T-helper 17 cell (primary cell): ENCODE measurements at regions not wholly inside any gene's neighbourhood (a gene's known extent, or its start where the extent isn't known, plus 50 kb on each side); places are given as distances from the start of the nearest gene placed in this dataset.

Source experiments
- ATAC-seq: fragments of 150-1000 bp; cut with Tn5 transposase; 2 replicates; pipeline ENCODE4 v1.10.0; 2021; ENCODE audit warnings: mild to moderate bottlenecking, moderate library complexity
- DNase-seq, 3 donors: peaks; one replicate each; pipeline versions ENCODE4 v3.0.0 to v3.0.0-alpha.2; 2020 to 2021
- H3K9me3 ChIP-seq: one replicate; pipeline ENCODE4 v1.7.0; 2013; ENCODE audit warnings: low read length, mild to moderate bottlenecking; ENCODE audit not compliant: control insufficient read depth, poor library complexity, severe bottlenecking
- H3K27ac Mint-ChIP-seq: one replicate; pipeline ENCODE4 v1.8.0; 2022; ENCODE audit warnings: mild to moderate bottlenecking, moderate library complexity, mixed read lengths
- H3K27me3 Mint-ChIP-seq: one replicate; pipeline ENCODE4 v1.8.0; 2022; ENCODE audit warnings: mixed read lengths
- H3K36me3 Mint-ChIP-seq: one replicate; pipeline ENCODE4 v1.8.0; 2022; ENCODE audit warnings: low read depth, mixed read lengths
- H3K4me1 Mint-ChIP-seq: one replicate; pipeline ENCODE4 v1.8.0; 2022; ENCODE audit warnings: mild to moderate bottlenecking, mixed read lengths
- H3K4me3 Mint-ChIP-seq: one replicate; pipeline ENCODE4 v1.8.0; 2022; ENCODE audit warnings: mild to moderate bottlenecking, moderate library complexity, mixed read lengths

DNA sequence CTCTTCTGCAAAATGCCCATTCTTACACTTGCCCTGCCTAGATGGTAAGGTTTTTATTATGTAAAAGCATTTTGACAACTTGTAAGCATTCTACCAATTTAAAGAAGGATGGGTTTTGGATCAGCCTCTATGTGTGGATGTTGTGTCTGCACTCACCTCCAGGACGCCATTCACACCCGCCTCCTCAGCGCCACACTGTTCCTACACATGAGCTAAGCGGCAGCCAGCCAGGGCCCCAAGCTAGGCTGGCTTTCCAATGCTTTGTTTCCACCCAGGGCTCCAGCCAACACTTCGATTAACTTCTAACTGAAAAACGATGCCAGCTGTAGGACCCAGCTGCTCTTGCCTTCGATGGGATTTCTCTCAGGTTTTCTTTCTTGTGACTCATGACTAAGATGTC lies 73.3 kb upstream of the FZD7 start:
- Mint-ChIP-seq H3K27me3 (peaks cover 19% of the 10 kb centered on the region), H3K27ac (no peak overlapping the region), H3K36me3 (no peaks in the 10 kb centered on the region), H3K4me3 (no peak overlapping the region), H3K4me1 (peaks cover 5% of the 10 kb centered on the region)
- DNase-seq (no peak), ATAC-seq (no peak)
- H3K9me3 ChIP-seq: no peaks in the 10 kb centered on the region

GRCh38 chr2:201961401-201961800 lies 72.3 kb upstream of the FZD7 start:
- Mint-ChIP-seq H3K36me3 (no peaks in the 10 kb centered on the region), H3K27me3 (peaks cover 10% of the 10 kb centered on the region), H3K4me1 (peaks cover 5% of the 10 kb centered on the region), H3K4me3 (no peak overlapping the region), H3K27ac (no peak overlapping the region)
- ATAC-seq: no peak
- DNase-seq: no peak
- H3K9me3 ChIP-seq: no peaks in the 10 kb centered on the region

- DNase-seq (no peak), ATAC-seq (no peak)
- Mint-ChIP-seq H3K27ac (no peak overlapping the region), H3K27me3 (peaks cover 10% of the 10 kb centered on the region), H3K36me3 (no peaks in the 10 kb centered on the region), H3K4me1 (peaks cover 5% of the 10 kb centered on the region), H3K4me3 (no peak overlapping the region)
- H3K9me3 ChIP-seq: no peaks in the 10 kb centered on the region
These were observed 70.7 kb upstream of the FZD7 start for GRCh38 chr2:201962774-201963562.

DNA sequence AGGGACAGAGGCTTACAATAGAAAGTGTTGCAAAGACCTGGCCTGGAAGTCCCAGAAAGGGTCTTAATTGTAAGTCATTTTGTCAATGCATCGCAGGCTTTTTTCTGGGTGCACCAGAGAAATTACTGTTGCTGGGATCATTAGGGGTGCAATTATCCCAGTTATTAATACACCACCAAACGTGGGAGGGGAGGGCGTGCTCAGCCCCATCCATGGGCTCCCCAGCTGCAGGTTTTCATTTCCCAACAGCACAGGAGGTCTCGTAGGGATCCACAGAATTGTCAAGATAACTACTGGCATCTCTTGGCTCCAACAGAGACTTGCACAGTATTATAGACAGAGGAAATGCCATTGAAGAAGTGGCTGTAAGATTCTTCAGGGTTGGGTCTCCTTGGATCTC lies 69.6 kb upstream of the FZD7 start:
- Mint-ChIP-seq H3K27me3 (peaks cover 9% of the 10 kb centered on the region), H3K4me3 (no peak overlapping the region), H3K4me1 (peaks cover 5% of the 10 kb centered on the region), H3K36me3 (no peaks in the 10 kb centered on the region), H3K27ac (peak overlapping the region; percentile 49)
- ATAC-seq (no peak), DNase-seq (no peak)
- H3K9me3 ChIP-seq: no peaks in the 10 kb centered on the region

- Mint-ChIP-seq H3K4me3 (peak overlapping the region; percentile 36), H3K27me3 (peaks cover 13% of the 10 kb centered on the region), H3K4me1 (peaks cover 5% of the 10 kb centered on the region), H3K36me3 (no peaks in the 10 kb centered on the region), H3K27ac (peak overlapping the region; percentile 49)
- peak; percentile 74 for ATAC-seq
- H3K9me3 ChIP-seq: no peaks in the 10 kb centered on the region
- DNase-seq: peak in 1 of 3 donors; percentile 9
These were observed 68.9 kb upstream of the FZD7 start for GRCh38 chr2:201964631-201965206.

DNA sequence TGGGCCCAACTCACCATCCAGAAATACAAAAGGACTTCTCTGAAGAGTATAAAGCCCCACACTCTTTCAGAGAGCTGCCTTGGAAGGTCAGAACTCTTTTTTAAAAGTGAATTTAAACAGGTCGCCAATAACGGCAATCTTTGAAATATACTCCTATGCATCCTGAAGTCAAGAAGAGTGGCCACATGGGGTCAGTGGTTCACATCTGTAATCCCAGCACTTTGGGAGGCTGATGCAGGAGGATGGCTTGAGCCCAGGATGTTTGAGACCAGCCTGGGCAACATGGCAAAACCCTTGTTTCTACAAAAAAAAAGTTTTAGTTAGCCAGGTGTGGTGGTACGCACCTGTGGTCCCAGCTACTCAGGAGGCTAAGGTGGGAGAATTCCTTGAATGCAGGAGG lies 68.1 kb upstream of the FZD7 start:
- H3K4me1 Mint-ChIP-seq: peaks cover 5% of the 10 kb centered on the region
- no peak overlapping the region for H3K4me3 Mint-ChIP-seq
- DNase-seq (no peak), ATAC-seq (no peak)
- H3K27ac Mint-ChIP-seq: no peak overlapping the region
- no peaks in the 10 kb centered on the region for H3K9me3 ChIP-seq
- peaks cover 9% of the 10 kb centered on the region for H3K27me3 Mint-ChIP-seq
- no peaks in the 10 kb centered on the region for H3K36me3 Mint-ChIP-seq

DNA sequence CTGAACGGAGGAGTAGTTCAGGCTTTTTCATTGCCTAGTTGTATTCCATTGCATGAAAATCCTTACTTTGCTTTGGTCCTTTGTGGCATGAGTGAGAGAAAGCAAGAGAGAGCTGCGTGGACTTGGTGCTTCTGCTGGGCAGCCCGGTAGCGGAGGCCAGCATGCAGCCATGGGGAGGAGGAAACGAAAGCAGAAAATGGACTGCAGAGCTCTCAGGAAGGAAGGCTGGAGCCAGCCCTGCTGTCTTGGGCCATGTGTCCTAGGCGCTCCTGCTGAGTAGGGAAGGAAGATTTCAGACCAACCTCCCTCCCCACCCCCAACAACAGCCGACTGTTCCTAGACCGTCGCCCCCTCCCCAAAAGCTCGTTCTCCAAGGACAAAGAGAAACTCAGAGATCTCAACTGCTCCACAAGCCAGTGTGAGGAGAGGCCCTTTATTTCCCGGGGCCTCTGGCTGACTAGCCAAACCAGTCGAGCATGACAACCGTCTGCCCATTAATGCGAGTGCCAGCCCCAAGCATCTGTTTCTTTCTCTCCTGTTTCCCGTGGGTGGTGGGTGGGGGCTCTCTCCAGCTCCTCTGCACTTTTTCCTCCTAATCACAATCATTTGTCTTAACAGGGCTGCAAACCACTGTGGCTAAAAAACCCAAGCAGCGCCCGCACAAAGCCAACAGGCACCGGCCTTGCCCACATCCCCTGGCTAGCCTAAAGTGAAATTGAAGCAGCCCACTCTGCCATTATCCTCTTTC lies 66.8 kb upstream of the FZD7 start:
- H3K36me3 Mint-ChIP-seq: no peaks in the 10 kb centered on the region
- peaks cover 5% of the 10 kb centered on the region for H3K4me1 Mint-ChIP-seq
- H3K4me3 Mint-ChIP-seq: no peak overlapping the region
- no peaks in the 10 kb centered on the region for H3K9me3 ChIP-seq
- H3K27ac Mint-ChIP-seq: no peak overlapping the region
- H3K27me3 Mint-ChIP-seq: peaks cover 9% of the 10 kb centered on the region
- no peak for DNase-seq
- no peak for ATAC-seq

GRCh38 chr2:201968050-201968449 lies 65.6 kb upstream of the FZD7 start:
- ATAC-seq (no peak), DNase-seq (no peak)
- H3K36me3 Mint-ChIP-seq: no peaks in the 10 kb centered on the region
- H3K9me3 ChIP-seq: no peaks in the 10 kb centered on the region
- H3K4me3 Mint-ChIP-seq: no peak overlapping the region
- peaks cover 5% of the 10 kb centered on the region for H3K4me1 Mint-ChIP-seq
- H3K27ac Mint-ChIP-seq: no peak overlapping the region
- peaks cover 15% of the 10 kb centered on the region for H3K27me3 Mint-ChIP-seq

- H3K4me1 Mint-ChIP-seq: peaks cover 5% of the 10 kb centered on the region
- H3K4me3 Mint-ChIP-seq: no peak overlapping the region
- no peak for DNase-seq
- H3K9me3 ChIP-seq: no peaks in the 10 kb centered on the region
- ATAC-seq: no peak
- peaks cover 15% of the 10 kb centered on the region for H3K27me3 Mint-ChIP-seq
- no peak overlapping the region for H3K27ac Mint-ChIP-seq
- no peaks in the 10 kb centered on the region for H3K36me3 Mint-ChIP-seq
These were observed 65.2 kb upstream of the FZD7 start for GRCh38 chr2:201968476-201968875.

DNA sequence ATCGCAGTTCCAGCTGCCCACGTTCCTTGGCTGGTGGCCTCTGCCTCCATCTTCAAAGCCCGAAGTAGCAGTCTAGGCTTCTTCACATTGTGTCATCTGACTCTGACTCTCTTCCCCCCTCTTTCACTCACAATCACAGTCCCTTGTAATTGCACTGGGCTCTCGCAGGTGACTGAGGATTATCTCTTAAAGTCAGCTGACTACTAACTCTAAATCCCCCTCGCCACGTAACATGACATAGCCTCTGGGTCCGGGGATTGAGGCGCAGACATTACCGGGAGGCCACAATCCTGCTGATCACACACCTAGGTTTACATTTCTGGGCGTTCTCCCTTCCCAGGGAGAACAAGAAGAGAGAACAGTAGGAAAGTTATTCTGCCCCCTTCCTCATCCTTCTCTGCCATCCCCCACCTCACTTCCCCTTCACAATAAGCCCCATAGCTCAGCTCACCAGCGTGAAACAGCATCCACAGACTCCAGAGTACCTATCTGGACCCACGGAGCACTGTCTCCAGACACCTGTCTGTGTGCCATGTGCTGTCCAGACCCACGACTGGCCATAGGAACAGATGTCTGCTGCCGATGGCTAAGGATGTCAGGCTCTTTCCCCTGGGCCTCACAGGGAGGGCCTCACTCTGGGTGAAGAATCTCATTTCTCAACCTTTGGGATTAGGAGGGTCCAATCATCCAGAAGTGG lies 64.3 kb upstream of the FZD7 start:
- Mint-ChIP-seq H3K27ac (no peak overlapping the region), H3K4me1 (peaks cover 3% of the 10 kb centered on the region), H3K27me3 (peaks cover 15% of the 10 kb centered on the region), H3K4me3 (no peak overlapping the region), H3K36me3 (no peaks in the 10 kb centered on the region)
- ATAC-seq: no peak
- no peaks in the 10 kb centered on the region for H3K9me3 ChIP-seq
- DNase-seq: no peak

- H3K36me3 Mint-ChIP-seq: no peaks in the 10 kb centered on the region
- H3K4me3 Mint-ChIP-seq: no peak overlapping the region
- ATAC-seq (no peak), DNase-seq (no peak)
- H3K9me3 ChIP-seq: no peaks in the 10 kb centered on the region
- H3K27ac Mint-ChIP-seq: no peak overlapping the region
- peaks cover 20% of the 10 kb centered on the region for H3K27me3 Mint-ChIP-seq
- H3K4me1 Mint-ChIP-seq: no peaks in the 10 kb centered on the region
These were observed 63.5 kb upstream of the FZD7 start for GRCh38 chr2:201969938-201970785.

- no peak for ATAC-seq
- H3K4me1 Mint-ChIP-seq: no peaks in the 10 kb centered on the region
These were observed 62.9 kb upstream of the FZD7 start for GRCh38 chr2:201970786-201971108.

More at GRCh38 chr2:201970786-201971108, 62.9 kb upstream of the FZD7 start:
- no peak for DNase-seq
- H3K4me3 Mint-ChIP-seq: no peak overlapping the region
- peaks cover 20% of the 10 kb centered on the region for H3K27me3 Mint-ChIP-seq
- H3K36me3 Mint-ChIP-seq: no peaks in the 10 kb centered on the region
- H3K9me3 ChIP-seq: no peaks in the 10 kb centered on the region
- no peak overlapping the region for H3K27ac Mint-ChIP-seq
